ENCODE measurements at regions not wholly inside any gene's neighbourhood (a gene's known extent, or its start where the extent isn't known, plus 50 kb on each side); places are given as distances from the start of the nearest gene placed in this dataset.

DNA sequence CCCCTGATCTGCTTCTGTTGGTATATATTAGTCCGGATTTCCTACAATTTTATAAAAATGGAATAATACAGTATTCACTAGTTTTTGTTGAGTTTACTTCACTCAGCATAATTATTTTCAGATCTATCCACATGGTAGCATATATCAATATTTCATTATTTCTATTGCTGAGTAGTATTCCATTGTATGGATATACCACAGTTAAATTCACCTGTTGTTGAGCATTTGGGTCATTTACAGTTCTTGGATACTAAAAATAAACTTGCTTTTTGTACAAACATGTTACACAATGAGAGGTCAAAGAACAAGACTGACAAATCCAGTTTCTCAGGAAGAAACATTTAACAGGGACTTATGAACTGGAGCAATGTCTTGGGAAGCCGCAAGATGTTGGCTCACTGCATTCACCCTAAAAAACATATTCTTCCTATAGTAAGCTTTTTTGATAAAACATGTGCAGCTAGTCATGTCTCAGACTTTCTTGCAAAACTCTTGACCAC is 126.9 kb upstream of the HS3ST2 start:
- H3K27me3 ChIP-seq (ENCODE audit: insufficient read depth, low read length, poor library complexity, severe bottlenecking) = no peaks in the 10 kb centered on the region

GRCh38 chr16:22688463-22688862 is 125.5 kb upstream of the HS3ST2 start:
- H3K4me1 ChIP-seq (ENCODE audit: insufficient read depth, low read length, poor library complexity, severe bottlenecking) = no peaks in the 10 kb centered on the region
- H4K20me1 ChIP-seq (ENCODE audit: insufficient read depth, low read length, poor library complexity, severe bottlenecking) = no peaks in the 10 kb centered on the region
- H3K27me3 ChIP-seq (ENCODE audit: insufficient read depth, low read length, poor library complexity, severe bottlenecking) = no peaks in the 10 kb centered on the region
- no peaks in the 10 kb centered on the region for H3K9me2 ChIP-seq (replicated peaks; ENCODE audit: low read depth, low read length)
- H3F3A ChIP-seq (ENCODE audit: low read depth) = no peaks in the 10 kb centered on the region
- no peak overlapping the region for H3K9ac ChIP-seq (ENCODE audit: low read depth, low read length, poor library complexity, severe bottlenecking)
- no peak for TF ChIP-seq EZH2phosphoT487 (IDR thresholded peaks at IDR 0.05; ENCODE audit: borderline replicate concordance)
- TF ChIP-seq, protein P1, sequence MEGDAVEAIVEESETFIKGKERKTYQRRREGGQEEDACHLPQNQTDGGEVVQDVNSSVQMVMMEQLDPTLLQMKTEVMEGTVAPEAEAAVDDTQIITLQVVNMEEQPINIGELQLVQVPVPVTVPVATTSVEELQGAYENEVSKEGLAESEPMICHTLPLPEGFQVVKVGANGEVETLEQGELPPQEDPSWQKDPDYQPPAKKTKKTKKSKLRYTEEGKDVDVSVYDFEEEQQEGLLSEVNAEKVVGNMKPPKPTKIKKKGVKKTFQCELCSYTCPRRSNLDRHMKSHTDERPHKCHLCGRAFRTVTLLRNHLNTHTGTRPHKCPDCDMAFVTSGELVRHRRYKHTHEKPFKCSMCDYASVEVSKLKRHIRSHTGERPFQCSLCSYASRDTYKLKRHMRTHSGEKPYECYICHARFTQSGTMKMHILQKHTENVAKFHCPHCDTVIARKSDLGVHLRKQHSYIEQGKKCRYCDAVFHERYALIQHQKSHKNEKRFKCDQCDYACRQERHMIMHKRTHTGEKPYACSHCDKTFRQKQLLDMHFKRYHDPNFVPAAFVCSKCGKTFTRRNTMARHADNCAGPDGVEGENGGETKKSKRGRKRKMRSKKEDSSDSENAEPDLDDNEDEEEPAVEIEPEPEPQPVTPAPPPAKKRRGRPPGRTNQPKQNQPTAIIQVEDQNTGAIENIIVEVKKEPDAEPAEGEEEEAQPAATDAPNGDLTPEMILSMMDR (conservative IDR thresholded peaks at IDR 0.05; ENCODE audit: low read length) = no peak
- H3K79me2 ChIP-seq (ENCODE audit: insufficient read depth, low read length) = no peaks in the 10 kb centered on the region
- no peak overlapping the region for H3K4me2 ChIP-seq (ENCODE audit: low read depth, low read length, poor library complexity, severe bottlenecking)
- H2AFZ ChIP-seq (ENCODE audit: low read length) = no peak overlapping the region
- H3K9me3 ChIP-seq (ENCODE audit: insufficient read depth, low read depth, low read length) = peaks cover 6% of the 10 kb centered on the region; the same call in 1 of the 2 replicates
- no peaks in the 10 kb centered on the region for H3K36me3 ChIP-seq (ENCODE audit: insufficient read depth, low read length)
- no peak overlapping the region for H3K4me3 ChIP-seq (ENCODE audit: low read length, poor library complexity, severe bottlenecking)

More for the DNA sequence above, 126.9 kb upstream of the HS3ST2 start:
- no peak overlapping the region for H3K4me3 ChIP-seq (ENCODE audit: low read length, poor library complexity, severe bottlenecking)
- no peaks in the 10 kb centered on the region for H4K20me1 ChIP-seq (ENCODE audit: insufficient read depth, low read length, poor library complexity, severe bottlenecking)
- H3K79me2 ChIP-seq (ENCODE audit: insufficient read depth, low read length) = no peaks in the 10 kb centered on the region
- no peak overlapping the region for H2AFZ ChIP-seq (ENCODE audit: low read length)
- no peaks in the 10 kb centered on the region for H3K9me2 ChIP-seq (replicated peaks; ENCODE audit: low read depth, low read length)
- H3F3A ChIP-seq (ENCODE audit: low read depth) = no peaks in the 10 kb centered on the region
- no peaks in the 10 kb centered on the region for H3K4me1 ChIP-seq (ENCODE audit: insufficient read depth, low read length, poor library complexity, severe bottlenecking)
- H3K9me3 ChIP-seq (ENCODE audit: insufficient read depth, low read depth, low read length) = peaks cover 6% of the 10 kb centered on the region; the same call in 1 of the 2 replicates
- H3K9ac ChIP-seq (ENCODE audit: low read depth, low read length, poor library complexity, severe bottlenecking) = no peak overlapping the region
- no peak for TF ChIP-seq EZH2phosphoT487 (IDR thresholded peaks at IDR 0.05; ENCODE audit: borderline replicate concordance)
- TF ChIP-seq, protein P1 (conservative IDR thresholded peaks at IDR 0.05; ENCODE audit: low read length) = no peak
- H3K36me3 ChIP-seq (ENCODE audit: insufficient read depth, low read length) = no peaks in the 10 kb centered on the region
- H3K4me2 ChIP-seq (ENCODE audit: low read depth, low read length, poor library complexity, severe bottlenecking) = no peak overlapping the region

- Histone ChIP-seq H2AFZ (ENCODE audit: low read length) (no peak overlapping the region), H3K9ac (ENCODE audit: low read depth, low read length, poor library complexity, severe bottlenecking) (no peak overlapping the region), H3K79me2 (ENCODE audit: insufficient read depth, low read length) (no peaks in the 10 kb centered on the region), H3F3A (ENCODE audit: low read depth) (no peaks in the 10 kb centered on the region), H3K9me2 (replicated peaks; ENCODE audit: low read depth, low read length) (no peaks in the 10 kb centered on the region), H3K4me2 (ENCODE audit: low read depth, low read length, poor library complexity, severe bottlenecking) (no peak overlapping the region), H3K27me3 (ENCODE audit: insufficient read depth, low read length, poor library complexity, severe bottlenecking) (no peaks in the 10 kb centered on the region), H3K4me1 (ENCODE audit: insufficient read depth, low read length, poor library complexity, severe bottlenecking) (no peaks in the 10 kb centered on the region), H3K36me3 (ENCODE audit: insufficient read depth, low read length) (no peaks in the 10 kb centered on the region), H3K9me3 (ENCODE audit: insufficient read depth, low read depth, low read length) (peaks cover 6% of the 10 kb centered on the region; the same call in 1 of the 2 replicates), H3K4me3 (ENCODE audit: low read length, poor library complexity, severe bottlenecking) (no peak overlapping the region), H4K20me1 (ENCODE audit: insufficient read depth, low read length, poor library complexity, severe bottlenecking) (no peaks in the 10 kb centered on the region)
- TF ChIP-seq, protein P1 (conservative IDR thresholded peaks at IDR 0.05; ENCODE audit: low read length) = no peak
- TF ChIP-seq EZH2phosphoT487 (IDR thresholded peaks at IDR 0.05; ENCODE audit: borderline replicate concordance) = no peak
Measured at GRCh38 chr16:22688930-22689329, 125.0 kb upstream of the HS3ST2 start.

Data from Loucy (cell line).